ENCODE measurements at regions not wholly inside any gene's neighbourhood (a gene's known extent, or its start where the extent isn't known, plus 50 kb on each side); places are given as distances from the start of the nearest gene placed in this dataset.

DNA sequence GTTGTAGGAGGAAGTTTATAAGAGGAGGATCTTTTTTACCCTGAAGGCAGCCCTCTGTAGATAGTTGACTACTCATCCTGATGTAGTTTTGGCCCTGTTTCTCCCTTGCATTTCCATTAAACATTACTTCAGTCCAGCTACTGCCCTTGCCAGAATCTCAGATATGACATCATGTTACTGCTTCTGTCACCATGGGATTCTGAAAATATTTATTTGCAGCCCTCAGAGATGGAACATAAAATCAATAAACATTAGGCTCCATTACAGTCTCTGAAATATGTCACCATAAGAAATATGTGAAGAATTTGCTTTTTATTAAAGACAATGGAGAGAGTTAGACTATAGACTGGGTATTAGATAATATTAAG lies 68.7 kb upstream of the STK39 start:
- DNase-seq = peak in 1 of 2 donors; percentile 66
- peaks cover 0 to 10% (median 2%) of the 10 kb centered on the region in 4 donors for H3K4me1 ChIP-seq
- H3K9me3 ChIP-seq = no peaks in the 10 kb centered on the region
- intact Hi-C loops (cut with DNase I; ENCODE audit: low total_unique reads) = no loop called here
- TF ChIP-seq POLR2AphosphoS5 (IDR thresholded peaks at IDR 0.05) (no peak), EP300 (IDR thresholded peaks at IDR 0.05) (no peak), POLR2A (IDR thresholded peaks at IDR 0.05) (no peak)
- TF ChIP-seq, protein P1, sequence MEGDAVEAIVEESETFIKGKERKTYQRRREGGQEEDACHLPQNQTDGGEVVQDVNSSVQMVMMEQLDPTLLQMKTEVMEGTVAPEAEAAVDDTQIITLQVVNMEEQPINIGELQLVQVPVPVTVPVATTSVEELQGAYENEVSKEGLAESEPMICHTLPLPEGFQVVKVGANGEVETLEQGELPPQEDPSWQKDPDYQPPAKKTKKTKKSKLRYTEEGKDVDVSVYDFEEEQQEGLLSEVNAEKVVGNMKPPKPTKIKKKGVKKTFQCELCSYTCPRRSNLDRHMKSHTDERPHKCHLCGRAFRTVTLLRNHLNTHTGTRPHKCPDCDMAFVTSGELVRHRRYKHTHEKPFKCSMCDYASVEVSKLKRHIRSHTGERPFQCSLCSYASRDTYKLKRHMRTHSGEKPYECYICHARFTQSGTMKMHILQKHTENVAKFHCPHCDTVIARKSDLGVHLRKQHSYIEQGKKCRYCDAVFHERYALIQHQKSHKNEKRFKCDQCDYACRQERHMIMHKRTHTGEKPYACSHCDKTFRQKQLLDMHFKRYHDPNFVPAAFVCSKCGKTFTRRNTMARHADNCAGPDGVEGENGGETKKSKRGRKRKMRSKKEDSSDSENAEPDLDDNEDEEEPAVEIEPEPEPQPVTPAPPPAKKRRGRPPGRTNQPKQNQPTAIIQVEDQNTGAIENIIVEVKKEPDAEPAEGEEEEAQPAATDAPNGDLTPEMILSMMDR (IDR thresholded peaks at IDR 0.05) = no peak
- H3K4me3 ChIP-seq = no peak overlapping the region
- no peaks in the 10 kb centered on the region for H3K27me3 ChIP-seq
- H3K36me3 ChIP-seq = no peaks in the 10 kb centered on the region
- H3K27ac ChIP-seq = no peak overlapping the region

DNA sequence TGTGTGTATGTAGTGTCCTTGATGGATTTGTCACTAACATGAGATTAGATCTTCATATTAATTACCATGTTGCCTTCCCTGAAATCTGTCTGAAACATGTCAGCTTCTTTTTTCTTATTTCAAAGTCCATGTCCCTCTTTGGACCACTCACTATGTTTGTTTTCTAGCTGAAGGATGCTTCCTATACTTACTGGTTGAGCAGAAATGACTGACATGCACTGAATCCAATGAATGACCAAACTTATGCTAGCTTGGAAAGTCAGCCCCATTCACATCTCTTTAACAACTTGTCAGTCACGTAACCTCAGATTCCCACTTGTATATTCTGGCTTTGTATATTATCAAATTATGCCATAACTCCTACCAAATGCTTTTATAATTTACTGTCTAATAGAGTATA lies 69.9 kb upstream of the STK39 start:
- Histone ChIP-seq H3K27me3 (no peaks in the 10 kb centered on the region), H3K36me3 (no peaks in the 10 kb centered on the region), H3K9me3 (no peaks in the 10 kb centered on the region), H3K27ac (no peak overlapping the region), H3K4me3 (no peak overlapping the region), H3K4me1 (peaks cover 0 to 11% (median 0%) of the 10 kb centered on the region in 4 donors)
- TF ChIP-seq, protein P1 (IDR thresholded peaks at IDR 0.05) = no peak
- TF ChIP-seq POLR2AphosphoS5 (IDR thresholded peaks at IDR 0.05) = no peak
- no peak for TF ChIP-seq POLR2A (IDR thresholded peaks at IDR 0.05)
- TF ChIP-seq EP300 (IDR thresholded peaks at IDR 0.05) = no peak
- WGBS, 5 donors = 90 to 97% (median 95%) methylated on average over 1 of the region's 1 CpG
- DNase-seq = no peak
- intact Hi-C loops (cut with DNase I; ENCODE audit: low total_unique reads) = no loop called here

DNA sequence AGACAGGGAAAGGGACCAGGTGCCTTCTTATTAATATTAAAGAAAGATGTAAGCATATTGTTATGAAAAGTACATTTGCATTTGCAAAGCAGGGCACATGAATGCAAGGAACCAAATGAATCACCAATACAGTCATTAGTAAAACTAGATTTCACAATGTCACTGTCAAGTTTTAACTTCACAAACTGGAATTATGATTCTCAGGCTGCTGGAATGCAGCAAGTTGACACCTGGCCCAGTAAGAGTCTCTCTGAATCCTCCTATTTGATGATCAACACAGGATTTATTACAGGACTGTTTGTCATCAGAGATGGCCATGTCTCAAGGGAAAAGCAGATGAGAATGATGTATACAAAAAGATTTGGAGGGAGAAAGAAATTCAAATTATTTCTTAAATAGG lies 72.9 kb upstream of the STK39 start:
- no peak overlapping the region for H3K4me3 ChIP-seq
- TF ChIP-seq POLR2AphosphoS5 (IDR thresholded peaks at IDR 0.05) (no peak), POLR2A (IDR thresholded peaks at IDR 0.05) (no peak), EP300 (IDR thresholded peaks at IDR 0.05) (no peak)
- TF ChIP-seq, protein P1 (IDR thresholded peaks at IDR 0.05) = no peak
- no peaks in the 10 kb centered on the region for H3K27me3 ChIP-seq
- no peak overlapping the region for H3K27ac ChIP-seq
- peaks cover 0 to 12% (median 0%) of the 10 kb centered on the region in 4 donors for H3K4me1 ChIP-seq
- DNase-seq = no peak
- intact Hi-C loops (cut with DNase I; ENCODE audit: low total_unique reads) = no loop called here
- no peaks in the 10 kb centered on the region for H3K9me3 ChIP-seq
- no peaks in the 10 kb centered on the region for H3K36me3 ChIP-seq

DNA sequence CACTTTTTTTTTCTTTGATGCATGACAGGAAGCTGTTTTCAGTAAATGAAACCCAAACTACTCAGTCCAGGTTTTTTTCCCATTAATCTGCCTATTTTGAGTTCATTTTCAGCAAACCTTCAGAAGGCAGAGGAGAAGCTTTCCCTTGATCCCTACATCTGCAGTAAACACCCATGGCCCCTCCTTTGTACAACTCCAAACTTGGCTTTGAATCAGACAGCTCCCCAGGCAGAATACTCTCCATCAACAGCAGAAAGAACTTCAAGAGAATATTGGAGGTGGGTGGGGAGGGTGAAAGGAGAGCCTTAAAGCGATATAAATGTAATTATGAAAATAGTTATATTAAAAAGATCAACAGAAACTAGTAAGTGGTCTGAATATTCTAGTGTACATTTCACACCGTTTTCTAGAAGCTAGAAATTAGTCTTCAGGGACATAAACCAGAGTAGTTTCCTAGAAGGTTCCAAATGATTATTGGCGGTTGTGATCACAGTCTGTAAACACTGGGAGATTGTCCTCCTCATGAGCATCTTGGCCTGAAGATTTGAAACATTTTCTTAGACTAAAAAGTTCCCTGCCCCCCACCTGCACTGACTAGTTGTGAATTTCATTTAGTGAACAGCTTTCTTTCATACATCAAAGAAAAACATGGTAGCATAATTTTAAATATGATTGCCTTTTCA lies 75.1 kb upstream of the STK39 start:
- no peak for DNase-seq
- intact Hi-C loops (cut with DNase I; ENCODE audit: low total_unique reads) = no loop called here
- Histone ChIP-seq H3K4me1 (peaks cover 0 to 7% (median 0%) of the 10 kb centered on the region in 4 donors), H3K4me3 (no peak overlapping the region), H3K9me3 (no peaks in the 10 kb centered on the region), H3K27me3 (no peaks in the 10 kb centered on the region), H3K36me3 (no peaks in the 10 kb centered on the region), H3K27ac (no peak overlapping the region)
- TF ChIP-seq EP300 (IDR thresholded peaks at IDR 0.05) (no peak), POLR2A (IDR thresholded peaks at IDR 0.05) (no peak), POLR2AphosphoS5 (IDR thresholded peaks at IDR 0.05) (no peak)
- TF ChIP-seq, protein P1 (IDR thresholded peaks at IDR 0.05) = no peak
- WGBS, 5 donors = 65 to 80% (median 67%) methylated on average over 3 of the region's 3 CpGs
